ENCODE measurements at regions not wholly inside any gene's neighbourhood (a gene's known extent, or its start where the extent isn't known, plus 50 kb on each side); places are given as distances from the start of the nearest gene placed in this dataset.

DNA sequence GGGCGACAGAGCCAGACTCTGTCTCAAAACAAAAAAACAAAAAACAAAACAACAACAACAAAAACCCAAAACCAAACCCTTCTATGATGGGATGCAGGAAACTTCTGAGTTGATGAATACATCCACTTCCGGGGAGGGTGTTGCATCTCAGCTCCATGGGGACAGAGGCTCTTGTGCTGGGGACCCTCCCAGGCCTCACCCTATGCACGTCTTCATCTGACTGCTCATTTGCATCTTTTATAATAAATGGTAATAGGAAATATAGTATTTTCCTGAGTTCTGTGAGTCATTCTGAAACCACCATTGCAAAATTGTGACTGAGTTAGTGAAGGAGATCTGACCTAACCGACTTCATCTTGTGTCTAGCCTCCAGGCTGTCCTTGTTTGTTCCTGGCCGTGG, 109.5 kb upstream of the SLC28A3 start:
- ChIA-PET CTCF (no interaction called here), POLR2A (ENCODE audit: unreplicated experiment) (no interaction called here)
- Histone ChIP-seq H2BK5ac (ENCODE audit: low read depth, low read length, poor library complexity, severe bottlenecking) (no peak overlapping the region), H3K4me1 (ENCODE audit: control insufficient read depth, insufficient read depth, low read length) (no peaks in the 10 kb centered on the region), H3K27ac (ENCODE audit: insufficient read depth, low read length) (no peak overlapping the region), H3K79me1 (ENCODE audit: low read depth in 1 of 2, low read length in 2 of 2) (no peaks in the 10 kb centered on the region), H2BK20ac (ENCODE audit: low read depth, low read length) (no peak overlapping the region), H3K4me3 (ENCODE audit: insufficient read depth, low read depth, low read length) (no peak overlapping the region), H3K9me1 (ENCODE audit: insufficient read depth, low read length) (no peaks in the 10 kb centered on the region), H3K27me3 (ENCODE audit: control insufficient read depth, insufficient read depth, low read length) (no peaks in the 10 kb centered on the region), H3K23ac (ENCODE audit: low read depth, low read length) (no peak overlapping the region), H4K8ac (ENCODE audit: low read depth in 2 of 2, low read length in 2 of 2) (no peak overlapping the region), H4K5ac (ENCODE audit: low read depth, low read length) (no peak overlapping the region), H4K91ac (ENCODE audit: insufficient read depth, low read depth, low read length) (no peak overlapping the region), H3K36me3 (ENCODE audit: control insufficient read depth, insufficient read depth, low read length) (no peaks in the 10 kb centered on the region), H2AK5ac (ENCODE audit: low read depth, low read length) (no peak overlapping the region), H3K9ac (ENCODE audit: low read depth, low read length) (no peak overlapping the region), H3K4me2 (ENCODE audit: low read depth, low read length) (no peak overlapping the region), H3K14ac (replicated peaks; ENCODE audit: low read depth, low read length) (no peak overlapping the region), H2AFZ (replicated peaks; ENCODE audit: low read length, poor library complexity) (no peak overlapping the region), H4K20me1 (ENCODE audit: insufficient read depth, low read length) (no peaks in the 10 kb centered on the region), H3K56ac (ENCODE audit: extremely low read depth, insufficient read depth, low read length) (no peak overlapping the region), H3K9me3 (ENCODE audit: control insufficient read depth, insufficient read depth, low read length) (peaks cover 10% of the 10 kb centered on the region), H3K18ac (ENCODE audit: low read depth, low read length) (no peak overlapping the region), H3K4ac (ENCODE audit: low read depth, low read length) (no peak overlapping the region), H2BK15ac (ENCODE audit: low read depth, low read length) (no peak overlapping the region), H2BK120ac (ENCODE audit: low read depth, low read length) (no peak overlapping the region), H2AK9ac (replicated peaks; ENCODE audit: low read depth, low read length, poor library complexity) (peak overlapping the region; percentile 61)
- no CpG with 5 or more reads among the region's 5 CpGs for WGBS, 2 experiments (ENCODE audit: extremely low coverage in 2 of 2, insufficient read length in 1 of 2)
- intact Hi-C loops (cut with micrococcal nuclease) = no loop called here
- DNase-seq (no peak), ATAC-seq (ENCODE audit: low read depth) (no peak)
- BruUV-seq (replicated peaks) = no TSS peak
- in situ Hi-C loops (cut with MboI; ENCODE audit: low sequenced_read_pairs) = no loop called here
- dilution Hi-C loops (cut with HindIII; ENCODE audit: low sequenced_read_pairs, unreplicated experiment) = no loop called here
- TF ChIP-seq CTCF (conservative IDR thresholded peaks at IDR 0.05; ENCODE audit: low read depth, low read length) (no peak), POLR2A (IDR thresholded peaks at IDR 0.05; ENCODE audit: low read depth, low read length) (no peak)

All from IMR-90 (cell line).